SK-N-SH (cell line): ENCODE measurements at regions not wholly inside any gene's neighbourhood (a gene's known extent, or its start where the extent isn't known, plus 50 kb on each side); places are given as distances from the start of the nearest gene placed in this dataset.

Experiments used
- CTCF ChIP-seq: fragments of 200-600 bp; sonication (generic); IDR thresholded peaks from 2 replicates; pipeline ENCODE4 v1.6.1; 2017; ENCODE audit warnings: antibody characterized with exemption, mild to moderate bottlenecking, moderate library complexity
- EZH2phosphoT487 ChIP-seq: fragments of 200-600 bp; sonication (generic); IDR thresholded peaks from 2 replicates; pipeline ENCODE4 v1.6.1; 2017; ENCODE audit warnings: low read depth, mixed run types, mild to moderate bottlenecking, antibody characterized with exemption, moderate library complexity, borderline replicate concordance
- FOXJ3 ChIP-seq: sonication (generic); formaldehyde crosslinking; IDR thresholded peaks from 2 replicates; pipeline ENCODE4 v1.5.1; 2020; ENCODE audit warnings: mild to moderate bottlenecking, missing genetic modification reagents
- GABPA ChIP-seq: IDR thresholded peaks from 2 replicates; pipeline ENCODE4 v1.4.0; 2012; ENCODE audit warnings: low read depth, mild to moderate bottlenecking
- MAX ChIP-seq: IDR thresholded peaks from 2 replicates; pipeline ENCODE4 v1.4.0; 2012; ENCODE audit warnings: low read depth
- MXI1 ChIP-seq: IDR thresholded peaks from 2 replicates; pipeline ENCODE4 v1.6.1; 2012; ENCODE audit warnings: mild to moderate bottlenecking, low read depth, low read length, improper control_type of control experiment
- POLR2AphosphoS5 ChIP-seq: IDR thresholded peaks from 2 replicates; pipeline ENCODE4 v1.6.1; 2012; ENCODE audit warnings: low read depth, low read length
- TAF1 ChIP-seq: IDR thresholded peaks from 2 replicates; pipeline ENCODE4 v1.6.1; 2012; ENCODE audit warnings: low read depth, mild to moderate bottlenecking, low read length, moderate library complexity, borderline replicate concordance

DNA sequence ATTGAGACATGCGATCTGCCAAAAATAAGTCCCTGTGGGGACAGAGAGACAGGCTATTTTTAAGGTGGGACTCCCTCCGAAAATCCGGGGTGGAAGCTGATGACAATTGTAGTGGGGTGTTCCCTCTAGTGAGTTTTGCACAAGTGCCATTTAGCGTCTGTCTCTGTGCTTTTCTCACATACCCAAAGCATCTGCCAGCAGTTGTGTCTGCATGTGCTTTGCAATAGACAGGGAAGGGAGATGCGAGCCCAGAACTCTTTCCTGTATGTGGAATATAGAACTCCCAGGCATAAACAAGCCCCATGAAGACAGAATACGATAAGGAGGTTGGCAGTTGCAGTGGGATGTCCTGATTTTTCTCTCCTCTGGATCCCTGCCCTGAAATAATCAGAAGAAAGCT, 282.7 kb upstream of the XYLT1 start:
- no peak for TF ChIP-seq CTCF
- TF ChIP-seq EZH2phosphoT487, result no peak
- TF ChIP-seq TAF1, result no peak
- no peak for TF ChIP-seq MXI1
- no peak for TF ChIP-seq POLR2AphosphoS5
- no peak for TF ChIP-seq FOXJ3 (CRISPR knock-in tag)
- no peak for TF ChIP-seq MAX
- no peak for TF ChIP-seq GABPA
